ENCODE measurements at regions not wholly inside any gene's neighbourhood (a gene's known extent, or its start where the extent isn't known, plus 50 kb on each side); places are given as distances from the start of the nearest gene placed in this dataset.

DNA sequence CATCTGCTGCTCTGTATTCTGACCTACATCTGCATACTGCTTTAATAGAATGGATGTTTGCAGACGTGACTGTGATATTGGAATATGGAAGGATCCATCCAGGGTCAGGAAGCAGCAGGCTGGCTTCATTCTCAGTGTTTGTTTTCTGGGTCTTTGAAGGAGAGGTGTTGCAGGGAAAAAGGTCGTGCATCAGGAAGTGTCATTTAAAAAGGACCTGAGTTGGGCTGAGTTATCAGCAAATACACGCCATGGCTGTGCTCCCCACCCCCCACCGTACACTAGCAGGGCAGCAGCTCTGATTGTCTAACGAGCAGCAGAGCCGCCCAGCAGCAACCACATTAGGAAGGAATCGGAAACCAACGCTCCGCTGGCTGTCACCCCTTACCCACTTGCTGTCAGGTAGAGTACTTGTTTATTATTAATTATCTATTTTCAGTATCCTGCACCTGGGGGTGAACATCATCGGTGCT, 63.1 kb upstream of the STEAP1B start:
- Mint-ChIP-seq H3K27me3 (ENCODE audit: insufficient read depth, low read depth) (peaks cover 12% of the 10 kb centered on the region), H3K36me3 (no peaks in the 10 kb centered on the region), H3K9me3 (no peaks in the 10 kb centered on the region), H3K4me3 (peak overlapping the region; percentile 5), H3K27ac (peak overlapping the region; percentile 11), H3K4me1 (peaks cover 35% of the 10 kb centered on the region)
- Histone ChIP-seq H3K27me3 (no peaks in the 10 kb centered on the region), H3K27ac (no peak overlapping the region), H3F3A (ENCODE audit: low read depth) (no peaks in the 10 kb centered on the region), H3K4me3 (no peak overlapping the region), H4K20me1 (ENCODE audit: low read depth) (no peaks in the 10 kb centered on the region), H3K79me2 (ENCODE audit: low read depth) (no peaks in the 10 kb centered on the region), H3K4me1 (peaks cover 20% of the 10 kb centered on the region), H3K36me3 (no peaks in the 10 kb centered on the region), H3K9me3 (ENCODE audit: low read depth) (no peaks in the 10 kb centered on the region), H3K4me2 (peak overlapping the region; percentile 26), H2AFZ (replicated peaks) (peak overlapping the region; percentile 64), H3K9ac (no peak overlapping the region)
- peak; percentile 38 for DNase-seq (ENCODE audit: low spot score)
- TF ChIP-seq EZH2phosphoT487 (IDR thresholded peaks at IDR 0.05) (no peak), EZH2 (IDR thresholded peaks at IDR 0.05) (no peak)
- TF ChIP-seq, protein P1, sequence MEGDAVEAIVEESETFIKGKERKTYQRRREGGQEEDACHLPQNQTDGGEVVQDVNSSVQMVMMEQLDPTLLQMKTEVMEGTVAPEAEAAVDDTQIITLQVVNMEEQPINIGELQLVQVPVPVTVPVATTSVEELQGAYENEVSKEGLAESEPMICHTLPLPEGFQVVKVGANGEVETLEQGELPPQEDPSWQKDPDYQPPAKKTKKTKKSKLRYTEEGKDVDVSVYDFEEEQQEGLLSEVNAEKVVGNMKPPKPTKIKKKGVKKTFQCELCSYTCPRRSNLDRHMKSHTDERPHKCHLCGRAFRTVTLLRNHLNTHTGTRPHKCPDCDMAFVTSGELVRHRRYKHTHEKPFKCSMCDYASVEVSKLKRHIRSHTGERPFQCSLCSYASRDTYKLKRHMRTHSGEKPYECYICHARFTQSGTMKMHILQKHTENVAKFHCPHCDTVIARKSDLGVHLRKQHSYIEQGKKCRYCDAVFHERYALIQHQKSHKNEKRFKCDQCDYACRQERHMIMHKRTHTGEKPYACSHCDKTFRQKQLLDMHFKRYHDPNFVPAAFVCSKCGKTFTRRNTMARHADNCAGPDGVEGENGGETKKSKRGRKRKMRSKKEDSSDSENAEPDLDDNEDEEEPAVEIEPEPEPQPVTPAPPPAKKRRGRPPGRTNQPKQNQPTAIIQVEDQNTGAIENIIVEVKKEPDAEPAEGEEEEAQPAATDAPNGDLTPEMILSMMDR (IDR thresholded peaks at IDR 0.05) = no peak

DNA sequence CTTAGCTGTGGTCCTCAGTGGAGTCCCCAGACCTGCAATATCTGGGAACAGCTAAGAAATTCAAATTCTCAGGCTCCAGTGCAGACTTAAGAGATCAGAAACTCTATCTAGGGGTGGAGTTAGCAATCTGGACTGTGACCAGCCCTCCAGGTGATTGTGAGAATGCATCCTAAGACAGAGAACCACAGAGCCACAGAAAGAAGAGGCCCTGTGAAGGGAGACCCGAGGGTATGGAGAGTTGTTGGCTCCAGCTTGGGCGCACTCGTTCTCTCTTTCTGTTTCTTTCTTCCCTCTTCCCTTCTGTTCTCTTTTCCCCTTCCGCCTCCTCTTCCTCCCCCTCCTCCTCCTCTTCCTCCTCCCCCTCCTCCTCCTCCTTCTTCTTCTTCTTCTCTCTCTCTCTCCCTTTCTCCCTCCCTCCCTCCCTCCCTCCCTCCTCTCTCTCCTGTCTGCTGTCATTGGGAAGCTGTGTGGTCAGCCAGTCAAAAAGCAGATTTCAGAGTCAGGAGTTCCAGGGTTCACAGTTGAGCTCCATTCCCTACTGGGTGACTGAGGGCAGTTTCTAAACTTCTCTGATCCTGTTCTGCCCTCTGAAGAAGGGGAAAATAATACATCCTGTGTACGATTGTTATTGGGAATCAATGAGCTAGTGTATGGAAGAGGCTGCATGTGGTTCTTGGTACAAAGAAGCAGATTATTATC, 62.1 kb upstream of the STEAP1B start:
- Mint-ChIP-seq H3K27ac (peak overlapping the region; percentile 19), H3K27me3 (ENCODE audit: insufficient read depth, low read depth) (peaks cover 12% of the 10 kb centered on the region), H3K4me3 (no peak overlapping the region), H3K9me3 (no peaks in the 10 kb centered on the region), H3K4me1 (peaks cover 35% of the 10 kb centered on the region), H3K36me3 (no peaks in the 10 kb centered on the region)
- no peak overlapping the region for H3K27ac ChIP-seq
- no peak overlapping the region for H3K9ac ChIP-seq
- no peaks in the 10 kb centered on the region for H3K9me3 ChIP-seq (ENCODE audit: low read depth)
- DNase-seq (ENCODE audit: low spot score) = no peak
- no peak overlapping the region for H3K4me3 ChIP-seq
- no peaks in the 10 kb centered on the region for H4K20me1 ChIP-seq (ENCODE audit: low read depth)
- peak overlapping the region; percentile 40 for H3K4me2 ChIP-seq
- peak overlapping the region; percentile 26 for H2AFZ ChIP-seq (replicated peaks)
- no peaks in the 10 kb centered on the region for H3K27me3 ChIP-seq
- no peaks in the 10 kb centered on the region for H3F3A ChIP-seq (ENCODE audit: low read depth)
- no peaks in the 10 kb centered on the region for H3K79me2 ChIP-seq (ENCODE audit: low read depth)
- no peaks in the 10 kb centered on the region for H3K36me3 ChIP-seq
- TF ChIP-seq EZH2 (IDR thresholded peaks at IDR 0.05) (no peak), EZH2phosphoT487 (IDR thresholded peaks at IDR 0.05) (no peak)
- TF ChIP-seq, protein P1 (IDR thresholded peaks at IDR 0.05) = no peak
- H3K4me1 ChIP-seq = peaks cover 20% of the 10 kb centered on the region

DNA sequence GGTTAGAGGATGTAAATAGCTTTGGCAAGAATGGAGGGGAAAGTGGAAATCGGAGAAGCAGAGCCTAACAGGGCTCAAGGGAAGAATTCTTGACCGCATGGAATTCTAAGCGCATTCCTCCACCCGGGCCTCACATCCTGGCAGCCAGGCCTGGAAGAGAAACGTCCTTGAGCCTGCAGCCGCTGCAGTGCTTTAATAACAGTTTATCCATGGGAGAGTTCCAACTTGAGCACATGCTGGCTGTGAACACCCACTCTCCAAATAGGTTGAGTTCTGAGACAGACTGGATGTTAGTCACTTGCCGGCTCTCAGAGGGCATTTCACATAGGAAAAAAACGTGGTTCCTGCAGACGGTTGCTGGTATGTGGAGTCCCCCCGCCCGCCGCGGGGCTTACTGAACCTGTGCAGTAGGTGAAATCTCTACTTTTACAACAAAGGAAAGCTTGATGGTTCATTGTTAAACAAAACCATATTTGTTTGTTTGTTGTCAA, 61.4 kb upstream of the STEAP1B start:
- Histone ChIP-seq H3K4me3 (no peak overlapping the region), H4K20me1 (ENCODE audit: low read depth) (no peaks in the 10 kb centered on the region), H3F3A (ENCODE audit: low read depth) (no peaks in the 10 kb centered on the region), H3K27me3 (no peaks in the 10 kb centered on the region), H3K36me3 (no peaks in the 10 kb centered on the region), H3K4me1 (peaks cover 20% of the 10 kb centered on the region), H3K9ac (no peak overlapping the region), H2AFZ (replicated peaks) (no peak overlapping the region), H3K79me2 (ENCODE audit: low read depth) (no peaks in the 10 kb centered on the region), H3K4me2 (peak overlapping the region; percentile 40), H3K27ac (no peak overlapping the region), H3K9me3 (ENCODE audit: low read depth) (no peaks in the 10 kb centered on the region)
- Mint-ChIP-seq H3K27ac (peak overlapping the region; percentile 19), H3K4me1 (peaks cover 35% of the 10 kb centered on the region), H3K4me3 (no peak overlapping the region), H3K27me3 (ENCODE audit: insufficient read depth, low read depth) (peaks cover 12% of the 10 kb centered on the region), H3K36me3 (no peaks in the 10 kb centered on the region), H3K9me3 (no peaks in the 10 kb centered on the region)
- TF ChIP-seq EZH2 (IDR thresholded peaks at IDR 0.05) = no peak
- TF ChIP-seq, protein P1 (IDR thresholded peaks at IDR 0.05) = no peak
- TF ChIP-seq EZH2phosphoT487 (IDR thresholded peaks at IDR 0.05) = no peak
- peak; percentile 74 for DNase-seq (ENCODE audit: low spot score)
